NCI-H187 treated with DMSO at 0.1 percent for 48 hours (cell line): ENCODE measurements at regions not wholly inside any gene's neighbourhood (a gene's known extent, or its start where the extent isn't known, plus 50 kb on each side); places are given as distances from the start of the nearest gene placed in this dataset.

Experiments used
- DNase-seq: peaks from one replicate; lab custom pipeline; 2025; lab: John Stamatoyannopoulos, UW

DNA sequence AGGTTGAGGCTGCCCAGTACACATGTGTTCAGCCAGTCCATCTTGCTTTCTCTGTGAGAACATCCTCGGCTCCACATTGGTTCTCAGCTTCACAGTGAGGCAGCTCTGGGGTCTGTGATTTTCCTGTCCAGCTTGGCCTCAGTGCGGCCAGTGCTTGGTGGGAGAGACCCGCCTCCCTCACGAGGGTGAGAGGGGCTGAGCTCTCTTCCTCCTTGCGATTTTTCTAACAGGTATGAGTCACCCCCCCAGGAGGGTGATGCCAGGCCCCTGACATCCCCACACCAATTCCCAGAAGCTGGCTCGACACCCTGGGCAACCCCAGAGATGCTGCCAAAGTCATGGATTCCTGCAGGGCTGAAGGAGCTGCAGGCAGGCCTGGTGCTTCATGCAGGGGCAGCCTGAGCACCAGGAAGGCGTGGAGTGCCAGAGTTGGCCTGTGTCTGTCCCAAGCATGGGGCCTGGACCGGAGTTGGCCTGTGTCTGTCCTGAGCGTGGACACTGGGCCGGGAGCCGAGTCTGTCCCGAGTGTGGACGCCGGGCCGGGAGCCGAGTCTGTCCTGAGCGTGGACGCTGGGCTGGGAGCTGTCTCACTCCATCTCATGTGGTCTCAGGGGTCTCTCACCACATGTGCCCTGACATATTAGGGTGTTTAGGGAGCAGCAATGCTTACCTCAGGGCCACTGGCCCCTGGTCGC lies 408.6 kb upstream of the IRX4 start:
- DNase-seq, result no peak

DNA sequence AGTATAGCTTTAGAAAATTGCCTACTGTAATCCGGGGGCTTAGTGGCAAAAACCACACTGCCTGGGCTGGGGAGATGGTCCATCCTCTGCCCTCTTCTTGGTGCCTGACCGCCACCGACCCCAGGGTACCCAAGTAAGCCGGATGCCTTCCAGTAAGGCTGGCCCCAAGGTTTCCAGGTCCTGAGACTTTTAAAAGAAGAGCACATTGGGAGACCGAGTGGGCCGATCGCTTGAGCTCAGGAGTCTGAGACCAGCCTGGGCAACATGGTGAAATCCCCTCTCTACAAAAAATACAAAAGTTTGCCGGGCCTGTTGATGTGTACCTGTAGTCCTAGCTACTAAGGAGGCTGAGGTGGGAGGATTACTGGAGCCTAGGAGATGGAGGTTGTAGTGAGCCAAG lies 406.7 kb upstream of the IRX4 start:
- no peak for DNase-seq

DNA sequence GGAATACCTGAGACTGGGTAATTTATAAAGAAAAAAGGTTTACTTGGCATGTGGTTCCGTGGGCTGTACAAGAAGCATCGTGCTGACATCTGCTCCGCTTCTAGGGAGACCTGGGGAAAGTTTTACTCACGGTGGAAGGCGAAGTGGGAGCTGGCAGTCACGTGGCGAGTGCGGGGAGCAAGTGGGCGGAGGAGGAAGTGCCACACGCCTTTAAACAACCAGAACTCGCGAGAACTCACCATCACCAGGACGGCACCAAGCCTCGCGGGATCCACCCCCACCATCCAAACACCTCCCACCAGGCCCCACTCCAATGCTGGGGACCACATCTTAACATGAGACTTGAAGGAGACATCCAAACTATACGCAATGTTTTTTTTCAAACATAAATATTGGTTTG lies 406.2 kb upstream of the IRX4 start:
- DNase-seq, result no peak

GRCh38 chr5:2288466-2288865 lies 405.7 kb upstream of the IRX4 start:
- no peak for DNase-seq

GRCh38 chr5:2286250-2286649 lies 403.5 kb upstream of the IRX4 start:
- DNase-seq, result no peak

GRCh38 chr5:2284678-2285077 lies 402.0 kb upstream of the IRX4 start:
- DNase-seq, result no peak

DNA sequence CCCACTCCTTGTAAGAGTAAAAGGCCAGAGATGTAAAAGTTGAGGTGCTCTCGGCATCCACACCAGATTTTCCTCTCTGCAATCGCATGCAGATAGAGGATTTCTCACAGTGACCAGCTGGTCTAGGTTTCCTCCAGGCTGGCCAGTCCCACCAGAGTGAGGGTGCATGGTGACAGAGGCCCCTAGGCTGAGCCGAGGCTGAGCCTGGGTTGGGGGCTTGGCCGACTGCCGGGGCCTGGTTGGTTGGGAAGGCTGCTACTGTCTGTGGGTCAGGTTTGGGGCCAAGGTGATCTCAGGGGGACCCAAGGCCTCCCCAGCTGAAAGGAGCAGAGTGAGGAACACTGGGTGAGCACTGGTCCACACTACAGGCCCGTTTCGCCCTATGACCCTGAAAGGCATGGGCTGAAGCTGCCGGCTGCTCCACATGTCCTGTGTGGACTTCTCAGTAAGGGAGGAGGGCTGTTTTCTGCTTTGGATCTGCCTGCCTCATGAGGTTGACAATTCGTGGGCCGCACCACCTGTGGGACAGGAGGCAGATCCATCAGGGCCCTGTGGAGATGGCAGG lies 400.8 kb upstream of the IRX4 start:
- DNase-seq, result no peak

- DNase-seq, result no peak
Measured at GRCh38 chr5:2282893-2283292, 400.2 kb upstream of the IRX4 start.

- no peak for DNase-seq
Measured at GRCh38 chr5:2282034-2282690, 399.4 kb upstream of the IRX4 start.

- no peak for DNase-seq
Measured at GRCh38 chr5:2281446-2281845, 398.7 kb upstream of the IRX4 start.

GRCh38 chr5:2280318-2280717 lies 397.6 kb upstream of the IRX4 start:
- no peak for DNase-seq

GRCh38 chr5:2278825-2279456 lies 396.2 kb upstream of the IRX4 start:
- DNase-seq, result no peak

GRCh38 chr5:2277886-2278285 lies 395.2 kb upstream of the IRX4 start:
- DNase-seq, result no peak

GRCh38 chr5:2276101-2276500 lies 393.4 kb upstream of the IRX4 start:
- DNase-seq, result no peak

DNA sequence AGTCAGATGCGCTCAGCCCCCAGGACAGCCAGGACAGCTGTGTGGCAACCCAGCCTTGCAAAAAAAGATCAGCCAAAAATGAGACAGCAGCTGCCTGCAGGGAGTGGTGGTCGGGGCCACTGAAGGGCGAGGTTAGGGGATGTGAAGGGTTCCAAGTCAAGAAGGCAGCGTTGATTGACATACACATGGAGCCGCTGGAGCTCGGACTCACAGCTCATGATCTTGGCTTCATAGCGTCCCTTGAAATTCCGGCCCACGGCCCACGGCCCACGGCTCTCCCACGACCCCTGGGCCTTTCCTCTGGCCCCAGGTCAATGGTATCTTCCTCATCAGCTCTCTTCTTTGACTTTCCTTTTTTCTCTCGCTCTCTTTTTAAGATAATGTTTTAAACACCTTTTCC lies 390.0 kb upstream of the IRX4 start:
- no peak for DNase-seq

DNA sequence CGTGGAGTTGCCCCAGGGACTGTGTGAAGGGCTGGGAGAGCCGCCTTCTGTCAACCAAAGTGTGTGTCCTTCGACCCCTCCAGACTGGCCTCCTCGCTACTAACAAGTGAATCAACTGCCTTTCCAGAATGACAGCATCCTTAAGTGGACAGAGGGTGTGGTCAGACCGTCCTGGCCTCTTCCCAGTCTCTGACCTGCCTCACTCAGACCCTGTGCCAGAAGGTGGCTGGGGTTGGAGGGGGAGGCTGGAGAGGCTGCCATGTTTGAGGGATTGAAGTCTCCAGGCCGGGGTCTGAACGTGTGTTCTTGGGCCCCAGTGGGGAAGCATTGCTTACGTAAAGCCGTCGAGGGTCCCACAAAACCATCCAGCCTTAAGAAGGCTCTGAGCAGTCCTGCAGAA lies 389.3 kb upstream of the IRX4 start:
- no peak for DNase-seq

GRCh38 chr5:2271316-2271715 lies 388.6 kb upstream of the IRX4 start:
- no peak for DNase-seq

DNA sequence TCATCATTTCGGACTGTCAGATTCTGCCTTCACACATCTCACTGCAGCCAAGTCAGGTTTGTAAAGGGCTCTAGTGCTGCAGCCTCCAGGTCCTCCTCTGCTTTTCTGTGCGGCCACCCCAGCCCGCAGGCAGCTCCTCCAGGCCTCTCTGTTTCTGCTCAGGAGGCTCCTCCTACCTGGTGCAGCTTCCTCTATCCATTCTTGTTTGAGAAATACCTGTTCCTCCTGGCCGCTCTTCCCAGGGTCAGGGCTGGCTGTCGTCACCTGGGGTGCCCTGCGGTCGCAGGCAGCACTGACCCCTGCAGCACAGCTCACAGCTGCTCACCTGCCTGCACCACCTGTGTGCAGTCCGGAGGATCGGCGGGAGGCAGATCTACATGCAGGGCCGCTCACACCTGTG lies 387.7 kb upstream of the IRX4 start:
- DNase-seq, result no peak

DNA sequence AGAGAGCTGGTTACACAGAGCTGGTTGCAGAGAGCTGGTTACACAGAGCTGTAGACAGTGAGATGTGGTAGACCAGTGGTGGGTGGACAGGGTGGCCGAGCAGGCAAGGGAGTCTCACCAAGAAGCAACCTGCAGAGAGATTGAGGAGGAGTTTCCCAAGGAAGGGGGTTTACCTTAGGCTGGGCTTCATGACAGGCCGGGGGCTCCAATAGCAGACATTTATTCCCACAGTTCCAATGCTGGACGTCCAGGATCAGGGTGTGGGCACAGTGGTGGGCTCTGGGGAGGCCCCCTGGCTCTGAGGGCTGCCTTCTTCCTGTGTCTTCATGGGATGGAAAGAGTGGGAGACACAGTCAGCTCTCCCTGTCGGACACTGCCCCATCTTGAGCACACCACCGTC lies 386.9 kb upstream of the IRX4 start:
- no peak for DNase-seq

- DNase-seq, result no peak
Measured at GRCh38 chr5:2267991-2268390, 385.3 kb upstream of the IRX4 start.

DNA sequence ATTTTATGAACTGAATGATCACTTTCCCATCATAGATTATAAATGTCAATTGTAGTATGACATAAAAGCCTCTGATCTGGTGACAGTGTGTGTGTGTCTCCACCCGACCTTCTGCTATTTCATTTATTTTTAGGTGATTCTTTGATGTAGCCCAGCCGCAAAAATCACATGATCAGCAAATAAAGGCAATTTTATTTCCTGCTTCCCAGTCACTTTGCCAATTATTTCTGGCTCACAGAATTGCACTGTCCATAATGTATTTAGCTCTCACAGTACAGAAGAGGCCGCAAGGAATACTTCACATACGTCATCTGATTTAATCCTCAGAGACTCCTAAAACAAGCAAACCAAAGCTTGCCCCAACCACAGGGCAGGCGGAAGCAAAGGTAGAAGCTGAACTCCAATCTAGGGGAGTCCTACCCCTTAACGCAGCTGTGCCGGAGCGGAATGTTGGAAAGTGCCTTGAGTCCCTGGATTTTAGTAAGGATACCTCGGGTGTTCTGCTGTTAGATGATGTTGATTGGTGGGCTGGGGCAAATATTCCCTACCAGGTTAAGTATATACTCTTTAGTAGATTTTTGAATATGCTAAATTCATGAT lies 384.0 kb upstream of the IRX4 start:
- no peak for DNase-seq

DNA sequence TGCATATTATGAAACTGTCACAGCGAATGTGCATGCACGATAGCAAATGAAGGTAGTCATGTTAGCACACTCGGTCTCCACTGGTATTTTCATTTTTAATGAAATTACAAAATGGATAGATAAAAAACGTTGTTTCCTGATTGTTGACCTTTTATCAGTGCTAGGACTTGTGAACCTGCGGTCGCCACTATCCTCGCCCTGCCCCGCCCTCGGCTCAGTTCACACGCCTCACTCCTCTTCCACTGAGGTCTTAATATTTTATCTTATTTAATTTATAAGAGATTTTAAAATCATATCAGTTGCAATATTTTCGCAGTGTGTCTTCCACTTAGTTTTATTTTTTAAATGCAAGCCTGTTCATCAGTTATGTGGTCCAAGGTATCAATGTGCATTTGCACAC lies 382.6 kb upstream of the IRX4 start:
- DNase-seq, result no peak

DNA sequence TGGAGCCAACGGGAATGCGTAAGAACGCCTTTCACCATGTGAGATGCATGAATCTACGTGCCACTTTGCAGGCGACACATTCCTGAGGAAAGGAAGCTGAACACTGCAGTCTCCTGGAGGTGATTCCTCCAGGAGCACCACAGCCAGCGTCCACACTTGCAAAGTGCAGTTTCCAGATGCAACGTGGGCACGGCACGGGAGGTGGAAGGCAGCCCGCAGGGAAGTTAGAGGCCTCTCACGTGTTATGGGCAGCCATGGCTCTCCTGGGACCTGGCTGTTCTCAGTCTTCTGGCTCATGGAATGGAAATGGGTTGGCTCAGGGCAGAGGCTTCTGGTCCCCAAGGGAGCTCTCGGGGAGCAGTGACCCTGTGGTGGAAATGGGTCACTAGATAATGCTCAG lies 381.0 kb upstream of the IRX4 start:
- DNase-seq, result no peak
